ENCODE measurements at regions not wholly inside any gene's neighbourhood (a gene's known extent, or its start where the extent isn't known, plus 50 kb on each side); places are given as distances from the start of the nearest gene placed in this dataset.

DNA sequence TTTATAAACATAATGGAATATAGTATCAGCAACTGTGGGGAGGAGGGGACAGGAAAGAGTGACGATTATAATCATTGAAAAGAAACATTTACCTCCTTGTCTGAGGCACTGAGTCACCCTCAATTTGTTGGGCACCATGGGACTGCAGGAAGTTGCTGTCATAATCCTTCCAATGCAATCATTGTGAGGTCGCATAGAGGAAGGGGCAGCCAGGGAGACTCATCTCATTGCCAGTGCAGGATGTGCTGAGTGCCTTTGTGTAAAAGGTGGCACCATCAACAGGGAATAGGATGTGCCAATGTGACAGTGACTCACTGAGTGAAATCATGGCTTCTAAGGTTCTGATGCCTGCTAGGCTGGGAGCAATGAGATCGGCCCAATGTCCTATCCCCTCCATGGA lies 300.4 kb upstream of the ADAMTS9 start:
- no peak for FAIRE-seq

DNA sequence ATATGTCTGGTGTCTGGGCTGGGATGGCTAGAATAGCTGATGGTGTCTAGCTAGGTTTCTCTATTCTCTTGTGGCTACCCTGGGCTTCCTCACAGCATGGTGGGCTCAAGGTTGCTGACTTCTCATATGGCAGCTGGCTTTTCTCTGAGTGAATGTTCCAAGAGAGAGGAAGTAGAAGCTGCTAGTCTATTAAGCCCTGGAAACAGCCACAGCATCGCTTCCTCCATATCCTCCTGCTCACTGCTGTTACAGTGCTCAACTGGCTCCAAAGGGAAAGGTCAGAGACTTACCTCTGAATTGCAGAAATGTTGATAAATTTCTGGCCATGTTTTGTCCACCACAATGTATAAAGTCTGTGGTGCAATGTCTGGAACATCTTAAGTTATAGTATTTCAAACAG lies 299.9 kb upstream of the ADAMTS9 start:
- FAIRE-seq = no peak

DNA sequence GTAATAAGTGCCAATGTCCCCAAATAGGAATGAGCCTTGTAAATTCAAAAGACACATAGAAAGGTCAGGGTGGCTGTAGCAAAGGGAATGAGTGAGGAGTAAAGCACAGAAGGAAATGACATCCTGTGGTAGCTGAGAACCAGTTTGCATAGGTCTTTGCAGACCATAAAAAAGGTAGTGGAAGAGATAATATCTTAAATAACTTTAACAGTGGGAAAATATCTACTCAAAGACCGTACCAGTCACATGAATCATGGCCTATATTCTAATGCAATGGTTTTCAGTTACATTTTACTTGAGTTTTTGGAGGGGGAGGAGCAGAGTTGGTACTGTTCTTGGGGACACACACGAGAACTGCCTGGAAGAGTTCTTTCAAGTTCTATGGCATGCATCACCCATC lies 297.3 kb upstream of the ADAMTS9 start:
- FAIRE-seq = no peak

DNA sequence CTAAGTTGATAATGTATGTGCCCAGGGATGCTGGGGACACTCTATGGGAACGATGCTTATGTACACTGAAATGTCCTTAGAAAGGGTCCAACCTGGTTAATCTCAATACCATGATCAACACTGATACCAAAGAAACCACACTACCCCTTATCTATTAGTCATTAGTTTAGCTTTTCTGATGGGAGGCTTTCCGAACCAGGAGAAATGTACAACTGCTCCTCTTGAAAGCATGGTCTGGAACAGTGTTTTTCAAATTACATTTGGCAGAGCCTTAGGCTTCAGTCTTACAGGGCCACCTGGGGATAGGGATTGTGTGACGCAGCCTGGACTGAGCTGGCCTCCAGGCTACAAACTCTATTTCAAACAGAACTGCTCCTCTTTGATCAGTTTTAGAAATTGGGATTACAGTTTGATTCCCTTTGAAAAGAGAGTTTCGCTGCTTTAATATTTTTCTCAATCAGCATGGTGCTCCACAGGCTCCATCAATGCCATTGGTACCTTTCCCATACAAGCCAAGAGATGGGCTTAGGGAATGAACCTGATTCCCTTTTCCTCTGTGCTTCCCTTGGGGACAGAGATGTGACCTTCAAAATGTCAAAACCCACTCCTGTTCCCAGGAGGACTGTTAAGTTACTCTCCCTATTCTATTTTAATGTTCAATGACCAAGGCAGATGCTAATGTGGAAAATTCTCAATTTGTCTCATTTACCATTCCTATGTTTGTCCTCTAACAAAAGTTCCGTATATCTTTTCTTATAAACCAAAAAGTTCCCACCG lies 296.0 kb upstream of the ADAMTS9 start:
- FAIRE-seq = no peak

DNA sequence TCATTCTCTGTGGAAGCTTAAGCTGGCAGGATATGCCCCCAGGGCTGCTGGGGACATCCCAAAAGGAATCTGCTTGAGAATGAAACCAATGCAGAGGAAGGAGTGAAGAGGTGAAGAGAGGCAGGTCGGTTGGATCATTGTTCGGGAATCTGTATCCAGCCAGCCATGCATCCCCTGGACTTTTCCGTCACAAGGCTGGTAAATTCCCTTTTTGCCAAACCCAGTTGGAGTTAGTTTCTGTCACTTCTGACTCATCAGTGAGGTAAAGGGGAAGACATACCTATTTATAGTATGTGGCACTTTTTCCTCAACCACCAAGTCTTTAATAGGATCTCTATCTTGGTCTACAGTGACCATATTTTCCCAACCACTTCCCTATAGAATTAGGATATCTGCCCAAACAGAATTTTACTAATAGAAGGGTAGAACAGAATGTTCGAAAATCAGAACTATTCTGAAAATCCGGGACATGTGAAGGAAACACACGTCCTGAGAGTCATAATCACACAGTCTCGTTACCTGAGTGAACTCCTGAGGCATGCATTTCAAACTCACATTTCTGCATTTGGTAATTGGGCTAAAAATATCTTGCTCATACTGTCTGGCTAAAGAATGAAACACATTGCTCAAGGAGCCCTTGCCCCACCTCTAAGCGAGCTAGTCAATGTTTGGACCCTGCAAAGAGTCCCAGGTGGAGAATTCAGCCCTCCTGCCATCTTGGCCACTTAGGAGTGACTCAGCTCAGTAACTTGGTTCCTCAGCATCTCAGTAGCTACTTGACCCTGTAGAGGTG lies 289.7 kb upstream of the ADAMTS9 start:
- FAIRE-seq = no peak

DNA sequence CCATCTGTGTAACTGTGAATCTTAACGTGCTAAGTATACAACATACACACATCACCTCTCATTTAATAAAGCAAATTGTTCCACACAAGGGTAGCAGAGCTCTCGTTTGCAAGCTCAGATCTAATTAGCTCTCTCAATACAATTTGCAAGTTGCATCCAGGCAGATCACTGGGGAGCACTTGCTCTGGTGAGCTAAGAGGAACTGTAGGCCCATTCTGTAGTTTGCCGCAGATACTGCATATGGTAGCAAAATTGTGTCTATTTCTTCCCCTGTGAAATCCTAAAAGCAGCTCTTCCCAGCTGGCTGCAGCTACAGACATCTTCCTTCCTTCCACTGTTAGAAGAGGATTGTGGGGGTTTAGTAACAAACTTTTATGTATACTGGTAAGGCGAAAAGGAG lies 288.7 kb upstream of the ADAMTS9 start:
- no peak for FAIRE-seq

DNA sequence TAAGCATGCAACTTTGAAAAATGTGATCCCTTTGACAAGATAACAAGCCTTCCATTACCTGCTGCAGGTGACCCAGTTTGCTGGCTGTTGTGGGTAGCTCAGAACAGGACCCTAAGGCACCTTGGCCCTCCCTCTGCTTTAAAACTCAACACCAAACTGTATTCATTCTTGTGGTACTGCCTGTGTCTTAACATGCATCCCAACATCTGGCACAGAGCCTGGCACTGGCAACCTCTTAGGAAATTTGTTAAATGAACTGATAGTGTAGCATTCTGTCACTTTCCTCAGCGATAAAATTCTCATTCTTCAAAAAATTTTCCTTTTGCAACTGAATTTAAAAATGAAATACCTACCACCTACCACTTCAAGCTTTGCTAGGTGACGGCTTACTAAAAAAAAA lies 287.3 kb upstream of the ADAMTS9 start:
- no peak for FAIRE-seq

DNA sequence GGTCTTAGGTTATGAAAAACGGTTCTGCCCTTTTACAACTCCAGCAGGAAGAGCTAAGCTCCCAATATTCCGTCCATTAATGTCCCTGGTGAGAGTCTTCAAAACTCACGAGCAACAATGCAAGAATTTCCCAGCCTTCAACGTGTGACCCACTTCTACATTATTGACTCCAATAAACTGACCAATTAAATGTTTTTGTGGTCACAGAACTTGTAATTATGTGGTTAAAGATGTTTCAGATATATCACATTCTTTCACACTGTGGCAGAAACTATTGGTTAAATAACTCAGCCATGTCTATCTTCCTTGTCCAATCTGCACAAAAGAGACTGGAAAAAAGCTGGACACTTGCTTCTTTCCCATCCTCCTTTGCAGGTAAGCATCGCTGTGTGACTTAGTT lies 286.6 kb upstream of the ADAMTS9 start:
- no peak for FAIRE-seq

DNA sequence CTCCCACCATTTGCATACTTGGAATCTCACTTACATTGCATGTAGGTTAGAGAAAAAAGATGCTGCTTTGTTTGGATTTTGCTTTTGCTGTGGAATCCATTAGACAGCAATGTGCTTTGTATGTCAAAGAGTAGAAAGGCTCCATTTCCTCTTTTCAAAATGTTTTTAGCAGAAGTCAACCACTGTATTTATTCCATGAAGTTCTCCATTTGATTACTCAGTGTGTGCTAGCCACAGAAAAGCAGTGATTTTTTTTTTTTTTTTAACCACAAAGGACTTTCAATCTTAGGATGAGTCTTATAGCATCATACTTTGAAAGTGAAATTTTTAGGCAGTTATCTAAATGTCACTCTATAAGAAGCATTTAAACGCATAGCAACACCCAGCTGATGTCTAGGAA lies 285.0 kb upstream of the ADAMTS9 start:
- no peak for FAIRE-seq

DNA sequence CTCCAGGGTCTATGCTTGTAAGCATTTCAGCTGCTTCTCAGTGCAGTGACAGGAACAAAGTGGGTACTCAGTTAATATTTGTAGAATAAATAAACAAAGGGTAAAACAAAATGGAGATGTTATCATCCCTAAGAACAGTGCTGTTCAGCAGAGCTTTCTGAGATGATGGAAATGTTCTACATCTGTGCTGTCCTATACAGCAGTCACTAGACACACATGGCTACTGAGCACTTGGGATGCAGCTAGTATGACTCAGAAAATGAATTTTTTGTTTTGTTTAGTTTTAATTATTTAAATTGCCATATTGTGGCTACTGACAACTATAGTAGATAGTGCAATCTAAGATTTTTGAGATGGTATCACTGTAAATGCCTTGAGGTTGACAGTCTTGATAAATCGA lies 283.8 kb upstream of the ADAMTS9 start:
- no peak for FAIRE-seq

DNA sequence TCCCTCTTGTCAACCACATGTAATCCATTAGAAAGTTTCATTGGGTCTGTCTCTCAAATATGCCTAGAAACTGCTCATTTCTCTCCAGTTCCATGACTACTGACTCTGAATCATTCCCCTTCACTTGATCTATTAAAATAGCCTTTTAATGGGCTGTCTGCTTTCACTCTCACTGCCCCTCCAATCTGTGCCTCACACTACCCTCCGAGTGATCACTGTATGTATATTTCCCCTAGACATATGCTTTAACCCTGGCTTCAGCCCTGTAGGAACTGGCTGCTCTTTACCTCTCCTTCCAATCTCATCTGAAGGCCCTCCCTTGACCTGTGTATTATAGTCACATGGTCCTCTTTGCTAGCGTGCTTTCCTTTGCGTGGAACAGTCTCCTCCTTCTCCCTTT lies 282.8 kb upstream of the ADAMTS9 start:
- no peak for FAIRE-seq

DNA sequence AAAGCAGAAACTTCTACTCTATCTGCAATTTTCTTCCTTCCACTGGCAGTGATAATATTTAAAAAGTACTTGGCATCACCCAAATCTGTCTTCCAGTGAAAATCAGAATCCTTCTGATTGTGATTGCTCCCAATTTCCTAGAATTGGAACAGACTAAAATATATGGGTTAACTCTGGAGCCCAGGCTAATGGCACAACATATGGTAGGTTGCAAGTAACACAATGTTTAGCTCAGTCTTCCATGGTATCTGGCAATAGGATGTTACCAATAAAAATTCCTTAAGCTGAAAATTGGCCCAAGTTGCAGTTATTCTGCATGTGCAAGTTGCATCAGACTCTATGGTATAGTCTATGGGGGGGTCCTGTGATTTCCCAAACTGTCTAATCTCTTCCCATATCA lies 273.5 kb upstream of the ADAMTS9 start:
- FAIRE-seq = no peak

DNA sequence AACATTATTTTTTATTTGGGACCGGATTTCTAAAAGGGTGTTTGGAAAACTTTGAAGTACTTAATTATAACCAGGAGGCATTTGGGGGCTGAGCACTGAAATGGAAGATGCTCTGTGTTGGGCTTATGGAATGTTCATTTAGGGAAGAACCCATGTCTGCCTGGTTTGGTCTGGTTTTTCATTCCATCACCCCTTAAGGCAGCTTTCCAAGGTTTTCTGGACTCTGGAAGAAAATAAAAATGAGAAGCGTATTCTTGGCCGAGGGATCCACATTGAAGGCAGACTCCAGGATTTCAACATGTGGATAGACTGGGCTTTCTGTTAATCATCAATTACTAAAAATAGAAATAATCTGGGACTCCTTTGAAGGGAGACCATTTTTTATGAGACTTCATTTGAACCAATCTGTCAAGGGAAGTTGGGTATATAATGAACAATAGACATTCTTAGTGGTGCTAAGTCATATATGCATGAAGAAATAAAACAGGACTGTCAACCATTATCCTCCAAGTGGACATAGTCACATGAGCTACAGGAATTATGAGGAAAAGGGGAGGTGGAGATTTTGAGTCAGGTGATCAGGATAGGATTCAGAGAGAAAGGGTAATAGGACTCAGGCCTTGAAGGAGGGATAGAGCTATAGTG lies 270.5 kb upstream of the ADAMTS9 start:
- FAIRE-seq = no peak

DNA sequence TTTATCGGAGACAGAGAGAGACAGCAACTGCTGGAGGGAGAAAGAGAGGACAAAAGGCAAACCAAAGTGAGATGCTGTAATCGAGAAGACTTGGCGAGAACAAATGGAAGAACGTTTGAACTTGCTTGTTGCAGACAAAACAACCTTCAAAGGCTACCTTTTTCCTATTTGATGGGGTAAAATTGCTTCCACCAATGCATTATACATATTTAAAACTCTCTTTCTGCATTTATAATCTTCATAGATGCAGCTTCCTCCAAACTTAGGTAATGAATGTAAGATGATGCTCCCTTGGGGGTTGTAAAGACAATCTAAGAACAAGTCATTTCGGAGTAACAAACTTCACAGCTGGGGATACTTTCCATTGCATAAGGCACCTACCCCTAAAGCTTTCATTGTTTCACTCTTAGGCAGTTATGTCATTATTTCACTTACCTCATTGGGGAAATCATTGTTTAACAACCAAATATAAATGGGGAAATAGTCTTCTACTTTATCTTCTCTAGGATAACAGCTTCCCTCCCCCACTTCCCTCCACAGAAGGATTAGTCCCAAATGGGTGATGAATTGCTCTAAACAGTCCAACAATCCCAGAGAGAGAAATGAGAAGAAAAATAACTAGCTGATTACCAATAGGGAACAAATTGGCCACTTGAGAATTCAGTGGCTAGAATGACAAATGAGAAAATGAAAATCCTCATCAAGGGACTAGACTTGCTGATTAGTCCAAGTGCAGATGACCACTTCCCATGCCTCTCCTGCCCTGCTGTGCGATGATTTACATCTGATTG lies 269.8 kb upstream of the ADAMTS9 start:
- FAIRE-seq = no peak

DNA sequence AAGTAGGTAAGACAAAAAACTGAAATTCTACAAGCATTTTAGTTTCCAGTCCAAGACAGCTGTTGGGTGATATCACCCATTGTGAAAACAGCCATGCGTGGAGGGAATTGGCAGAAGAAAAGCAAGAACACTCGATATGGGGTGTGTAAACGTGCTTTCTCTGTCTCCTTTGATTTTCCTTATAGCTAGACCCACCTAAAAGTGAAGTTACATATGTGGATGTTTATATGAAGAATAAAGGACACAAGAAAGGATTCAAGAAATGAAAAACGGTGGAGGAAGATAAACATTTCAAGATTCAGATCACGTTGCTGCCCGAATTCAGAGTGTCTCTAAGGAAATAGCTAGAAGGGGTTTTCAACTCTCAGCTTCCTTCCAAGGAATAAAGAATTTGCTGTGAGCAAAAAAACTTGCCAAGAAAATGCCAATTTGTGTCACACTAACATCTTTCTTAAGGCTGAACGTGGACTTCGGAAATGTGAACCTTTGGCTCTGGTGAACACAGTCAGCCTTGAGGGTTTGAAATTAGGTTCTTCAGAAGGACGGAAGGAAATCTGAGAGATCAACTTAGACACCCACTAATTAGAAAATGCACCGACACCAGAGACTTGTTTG lies 269.0 kb upstream of the ADAMTS9 start:
- no peak for FAIRE-seq

DNA sequence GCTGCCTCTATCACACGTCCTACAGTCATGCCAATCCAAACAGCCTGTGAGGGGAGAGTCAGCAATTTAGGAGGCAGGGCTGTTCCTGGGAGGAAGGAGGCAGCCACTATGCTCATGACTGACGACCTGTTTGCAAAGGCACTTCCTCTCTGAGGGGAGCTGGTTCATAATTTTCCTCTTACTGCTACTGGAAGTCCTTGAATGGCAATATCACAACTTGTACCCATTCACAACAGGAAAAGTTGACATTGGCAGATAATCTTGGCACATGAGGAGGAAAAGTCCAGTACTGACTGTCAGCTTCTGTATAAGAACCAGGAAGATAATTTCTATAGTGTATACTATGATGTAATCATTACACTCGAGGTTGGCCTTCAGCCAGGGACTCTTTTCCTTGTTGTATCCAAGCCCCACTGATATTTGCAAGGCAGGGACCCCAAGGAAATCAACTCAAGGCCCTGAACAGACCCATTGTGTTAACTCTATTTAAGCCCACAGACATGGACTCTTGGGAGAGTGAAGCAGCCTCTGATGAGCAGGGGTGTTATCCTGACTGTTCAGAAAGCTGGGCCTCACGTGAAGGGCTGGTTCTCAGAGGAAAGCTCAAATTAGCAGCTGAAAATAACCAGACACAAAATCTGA lies 267.3 kb upstream of the ADAMTS9 start:
- no peak for FAIRE-seq

DNA sequence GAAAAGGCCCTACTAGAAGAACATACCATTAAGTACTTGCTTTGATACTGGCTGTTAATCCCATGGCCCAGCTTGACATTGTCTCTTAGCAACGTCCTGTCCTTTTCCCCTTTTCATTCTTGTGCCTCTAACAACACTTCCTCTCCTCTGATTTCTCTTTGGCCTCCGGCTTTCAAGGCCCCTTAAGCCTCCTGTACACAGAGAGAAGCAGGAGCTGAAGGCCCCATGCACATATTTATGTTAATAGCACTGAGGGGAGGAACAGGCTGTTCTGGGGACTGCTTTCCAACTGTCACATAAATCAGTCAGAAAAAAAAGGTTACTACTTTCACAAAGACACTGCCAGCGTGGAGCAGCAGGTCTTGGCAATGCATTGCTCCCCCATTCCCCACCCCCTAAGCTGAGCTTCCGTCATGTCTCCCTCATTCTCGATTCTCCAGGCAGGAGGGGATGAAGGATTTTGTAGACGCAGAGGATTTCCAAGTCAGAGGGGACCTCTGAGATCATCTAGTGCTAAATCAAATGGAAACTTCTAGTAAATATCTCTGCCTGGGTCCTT lies 257.4 kb upstream of the ADAMTS9 start:
- no peak for FAIRE-seq

DNA sequence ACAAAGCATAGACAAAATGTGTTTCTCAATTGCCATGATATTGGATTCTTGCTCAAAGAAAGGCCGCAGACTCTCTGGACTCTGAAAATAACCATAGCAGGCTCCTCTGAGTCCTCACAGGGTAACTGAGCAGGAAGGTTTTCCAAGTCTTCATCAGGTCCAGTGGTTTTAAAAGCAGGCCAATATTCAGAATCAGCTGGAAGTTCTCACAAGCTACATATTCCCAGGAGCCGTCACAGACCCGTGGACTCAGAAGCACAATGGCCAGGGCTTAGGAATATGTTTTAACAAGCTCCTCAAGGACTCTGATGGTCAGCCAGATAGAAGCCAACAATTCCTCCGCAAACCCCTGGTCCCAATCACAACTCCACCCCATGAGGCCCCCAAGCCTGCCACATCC lies 256.1 kb upstream of the ADAMTS9 start:
- no peak for FAIRE-seq

DNA sequence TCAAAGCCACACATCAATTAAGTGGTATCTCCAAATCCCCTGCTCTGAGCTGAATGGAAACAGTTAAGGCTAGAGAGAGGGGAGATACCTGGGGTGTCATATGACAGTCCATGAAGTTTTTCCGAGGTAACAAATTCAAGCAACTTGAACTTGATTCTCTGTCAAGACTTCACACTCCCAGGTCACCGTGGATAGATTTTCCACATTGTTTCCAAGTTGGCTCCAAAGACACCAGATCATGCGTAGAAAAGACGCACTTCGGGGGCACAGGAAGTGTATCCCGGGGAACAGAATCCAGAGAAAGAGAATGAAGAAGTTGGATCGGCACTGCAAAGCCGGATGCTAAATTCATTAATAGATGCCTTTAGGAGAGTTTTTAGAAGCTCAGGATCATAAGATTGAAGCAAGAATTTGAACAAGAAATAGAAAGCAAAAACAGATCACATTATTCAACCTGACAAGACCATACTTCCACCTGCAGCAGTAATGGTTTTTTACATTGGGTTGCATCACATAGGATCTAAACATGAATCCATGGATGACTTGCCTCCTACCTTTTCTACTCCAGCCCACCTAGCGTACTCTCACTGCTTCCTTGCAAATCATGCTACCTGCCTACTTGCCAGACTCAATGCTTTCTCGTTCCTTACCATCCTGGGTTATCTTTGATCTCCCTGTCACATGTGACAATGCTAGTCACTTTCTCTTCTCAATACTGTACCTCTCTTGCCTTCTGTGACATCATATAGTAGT lies 253.0 kb upstream of the ADAMTS9 start:
- FAIRE-seq = no peak

DNA sequence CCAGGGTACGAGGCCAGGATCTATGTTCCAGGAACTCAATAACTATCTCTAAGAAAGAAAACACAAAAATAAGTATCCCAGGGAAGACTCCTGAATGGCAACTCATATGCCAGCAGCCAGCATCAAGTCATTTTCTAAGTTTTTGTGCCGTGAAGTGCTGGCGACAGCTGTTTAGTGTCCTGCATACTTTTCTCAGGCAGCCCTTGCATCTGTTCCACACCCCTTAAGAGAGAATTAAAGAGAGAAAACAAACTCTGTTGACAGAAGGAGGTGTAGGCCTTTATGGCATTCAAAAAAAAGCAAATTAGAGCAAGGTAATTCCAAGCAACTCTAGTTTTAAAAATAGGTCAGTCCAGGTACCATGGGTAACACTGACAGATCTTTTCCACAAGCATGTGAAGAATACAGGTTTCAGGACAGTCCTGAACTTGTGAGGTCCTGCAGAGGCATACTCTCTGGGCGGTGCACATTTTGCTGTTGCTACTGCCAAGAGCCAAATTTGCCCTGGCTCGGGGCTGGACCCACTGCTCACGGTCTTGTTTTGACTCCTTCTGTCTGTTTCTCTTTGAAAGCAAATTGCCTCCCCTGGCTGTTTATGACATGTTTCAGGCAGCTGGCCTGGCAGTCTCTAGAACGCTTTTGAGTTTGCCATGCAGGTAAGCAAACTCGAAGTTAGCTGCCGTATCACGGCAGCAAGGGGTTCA lies 252.1 kb upstream of the ADAMTS9 start:
- FAIRE-seq = no peak
